Esophagus mucosa (tissue), 1 donor: ENCODE measurements at regions not wholly inside any gene's neighbourhood (a gene's known extent, or its start where the extent isn't known, plus 50 kb on each side); places are given as distances from the start of the nearest gene placed in this dataset.

Experiments
- ATAC-seq: fragments of 200-7000 bp; cut with Tn5 transposase; one replicate; pipeline ENCODE4 v1.9.1; 2020
- donor health status: DM: yes; HTN: yes; CAD: no.

- ATAC-seq = no peak
These were observed 134.1 kb upstream of the SLC10A2 start for GRCh38 chr13:103200118-103200885.

GRCh38 chr13:103199380-103200088 is 133.3 kb upstream of the SLC10A2 start:
- ATAC-seq = no peak

GRCh38 chr13:103196356-103196755 is 130.1 kb upstream of the SLC10A2 start:
- no peak for ATAC-seq

DNA sequence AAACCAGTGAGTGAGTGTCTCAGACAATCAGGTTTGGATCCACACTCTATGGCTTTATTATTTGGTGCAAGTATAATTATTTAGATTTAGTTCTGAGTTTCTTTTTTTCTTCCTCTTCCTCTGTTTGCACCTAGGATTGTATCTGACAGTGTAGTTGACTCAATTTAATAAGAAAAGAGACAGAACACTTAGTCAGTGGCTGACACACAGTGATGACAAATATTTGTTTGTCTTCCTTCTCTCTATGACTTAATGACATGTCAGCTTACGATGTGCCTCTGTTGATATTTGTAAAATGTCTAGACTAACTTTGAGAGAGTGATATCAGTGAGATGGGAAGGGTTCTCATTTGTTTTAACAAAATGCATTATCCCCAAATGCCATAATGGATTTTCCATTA is 129.5 kb upstream of the SLC10A2 start:
- ATAC-seq = peak; percentile 50

DNA sequence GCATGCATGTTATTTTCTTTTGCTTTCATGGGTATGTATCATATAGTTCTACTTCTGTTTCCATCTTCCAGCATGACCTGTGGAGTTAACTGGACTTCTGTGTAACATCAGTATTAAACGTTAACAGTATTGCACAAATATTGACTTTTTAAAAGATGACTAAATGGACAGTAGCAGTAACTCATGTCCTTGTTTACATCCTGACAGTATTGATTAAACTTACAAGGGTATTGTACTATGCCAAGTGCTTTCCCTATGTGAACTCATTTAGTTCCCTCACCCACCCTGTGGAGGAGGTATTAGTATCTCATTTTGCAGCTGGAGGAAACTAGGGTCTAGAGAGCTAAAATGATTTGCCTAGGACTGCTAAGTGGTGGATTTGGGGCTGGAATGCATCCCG is 128.7 kb upstream of the SLC10A2 start:
- ATAC-seq = no peak

DNA sequence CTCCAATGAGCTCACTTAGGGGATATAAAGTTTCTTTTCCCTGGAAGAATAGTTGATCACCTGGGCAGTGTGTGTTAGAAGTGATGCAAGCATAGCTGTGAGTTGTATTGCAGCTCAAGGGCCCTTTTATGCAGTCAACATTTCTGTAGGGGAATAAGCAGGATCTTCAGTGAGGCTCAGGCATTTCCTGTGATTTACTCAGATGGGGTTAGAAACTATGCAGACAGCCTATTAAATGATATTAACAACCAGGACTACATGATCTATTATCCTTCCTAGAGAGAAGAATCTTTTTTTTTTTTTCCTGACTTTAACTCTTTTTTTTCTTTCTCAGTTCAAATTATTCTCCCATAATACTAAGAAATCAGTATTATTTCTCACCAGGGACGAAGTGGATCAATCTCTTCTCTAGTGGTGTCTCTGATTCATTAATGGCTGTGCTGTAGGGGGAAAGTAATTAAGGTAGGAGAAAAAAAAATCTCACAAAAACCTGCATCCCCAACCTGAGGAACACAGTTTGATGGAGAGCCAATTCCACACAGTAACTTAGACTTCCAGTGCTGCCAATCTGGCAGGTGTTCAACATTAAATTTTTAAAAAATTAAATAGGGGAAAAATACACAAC is 126.4 kb upstream of the SLC10A2 start:
- no peak for ATAC-seq

DNA sequence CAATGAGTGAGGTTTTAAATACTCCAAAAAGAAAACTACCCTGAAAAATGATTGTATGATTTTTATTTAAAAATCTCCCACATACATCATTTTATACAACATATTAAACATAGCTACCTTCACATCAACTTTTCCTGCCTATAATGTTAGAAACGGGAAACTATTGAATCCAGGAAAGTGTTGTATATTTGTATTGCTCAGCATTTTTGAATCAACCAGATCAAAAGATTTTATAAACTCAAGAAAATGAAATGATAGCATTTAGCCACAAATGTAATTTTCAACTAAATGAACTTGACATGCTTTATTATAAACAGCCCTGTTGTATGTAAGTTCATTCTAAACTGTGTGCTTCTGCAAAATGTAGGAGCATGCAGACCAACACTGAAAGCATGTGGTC is 124.6 kb upstream of the SLC10A2 start:
- no peak for ATAC-seq

DNA sequence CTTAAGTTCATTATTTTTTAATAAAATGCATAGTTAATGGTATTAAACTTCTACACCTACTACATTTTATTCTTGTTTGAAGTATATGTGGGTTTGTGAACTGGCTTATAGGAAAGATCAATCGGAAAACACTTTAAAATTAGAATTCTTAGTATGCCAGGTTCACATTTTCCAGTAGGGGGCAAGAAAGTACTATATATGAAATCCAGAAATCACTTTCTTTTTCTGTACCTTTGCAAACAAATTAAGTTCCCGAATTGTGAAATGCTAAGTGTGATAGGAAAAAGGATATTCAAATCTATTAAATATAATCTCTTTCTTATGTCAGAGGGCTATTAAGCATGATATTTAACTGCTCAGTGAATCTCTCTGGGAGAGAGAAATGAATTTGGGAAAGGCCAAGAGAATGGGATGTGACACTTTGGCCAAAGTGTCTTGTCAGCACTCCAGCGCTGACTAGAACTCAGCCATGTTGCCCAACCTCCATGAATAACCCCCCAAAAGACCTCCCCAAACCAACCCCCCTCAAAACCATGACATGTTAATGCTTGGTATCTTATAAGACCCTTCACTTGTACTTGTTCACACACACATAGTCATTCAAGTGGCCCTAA is 122.6 kb upstream of the SLC10A2 start:
- ATAC-seq = no peak

GRCh38 chr13:103187721-103188156 is 121.5 kb upstream of the SLC10A2 start:
- no peak for ATAC-seq

DNA sequence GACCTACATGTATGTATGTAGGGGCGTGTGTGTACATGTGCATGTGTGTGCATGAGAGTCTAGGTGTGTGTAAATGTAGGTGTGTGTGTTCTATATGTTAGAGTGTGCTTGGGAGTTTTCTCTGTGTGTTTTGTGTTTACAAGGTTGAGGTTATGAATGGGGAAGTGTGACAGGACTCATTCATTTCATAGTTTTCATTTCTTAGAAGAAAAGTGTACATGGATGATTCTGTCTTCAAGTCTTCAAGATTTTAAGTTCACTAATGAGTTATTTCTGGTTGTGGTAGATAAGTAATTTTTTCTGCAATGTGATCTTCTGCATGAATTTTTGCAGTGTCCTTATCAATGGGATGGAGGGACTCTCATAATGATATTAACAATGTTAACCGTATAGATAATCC is 118.2 kb upstream of the SLC10A2 start:
- no peak for ATAC-seq

GRCh38 chr13:103178986-103179943 is 113.0 kb upstream of the SLC10A2 start:
- ATAC-seq = no peak

GRCh38 chr13:103174966-103175365 is 108.7 kb upstream of the SLC10A2 start:
- ATAC-seq = no peak

DNA sequence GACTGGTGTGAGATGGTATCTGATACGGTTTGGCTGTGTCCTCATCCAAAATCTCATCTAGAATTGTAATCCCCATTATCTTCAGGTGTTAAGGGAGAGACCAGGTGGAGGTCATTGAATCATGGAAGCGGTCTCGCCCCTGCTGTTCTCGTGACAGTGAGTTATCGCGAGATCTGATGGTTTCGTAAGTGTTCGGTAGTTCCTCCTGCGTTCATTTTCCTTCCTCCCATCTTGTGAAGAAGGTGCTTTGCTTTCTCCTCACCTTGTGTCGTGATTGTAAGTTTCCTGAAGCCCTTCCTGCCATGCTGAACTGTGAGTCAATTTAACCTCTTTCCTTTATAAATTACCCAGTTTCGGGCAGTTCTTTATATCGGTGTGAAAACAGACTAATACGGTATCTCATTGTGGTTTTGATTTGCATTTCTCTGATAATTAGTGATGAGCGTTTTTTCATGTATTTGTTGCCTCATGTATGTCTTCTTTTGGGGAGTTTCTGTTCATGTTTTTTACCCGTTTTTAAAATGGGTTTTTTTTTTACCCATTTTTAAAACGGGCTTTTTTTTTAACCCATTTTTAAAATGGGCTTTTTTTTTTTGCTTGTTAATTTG is 102.8 kb upstream of the SLC10A2 start:
- ATAC-seq = no peak

DNA sequence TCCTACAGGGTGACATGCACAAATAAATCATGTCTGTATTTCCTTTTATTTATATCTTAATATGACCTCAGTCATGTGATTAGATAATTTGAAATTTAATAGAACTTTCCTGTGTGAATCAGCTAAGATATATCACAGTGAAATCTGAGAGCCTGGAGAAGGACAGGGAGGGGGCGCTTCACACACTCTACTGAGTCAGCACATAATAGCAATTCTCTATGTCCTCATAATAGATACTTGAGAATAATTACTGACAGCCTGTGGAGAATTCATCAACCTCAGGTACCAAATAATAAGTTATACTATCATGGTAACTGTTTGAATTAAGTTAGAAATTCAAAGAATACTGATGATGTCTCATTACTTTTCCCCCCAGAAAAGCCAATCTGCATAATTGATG is 98.0 kb upstream of the SLC10A2 start:
- no peak for ATAC-seq

DNA sequence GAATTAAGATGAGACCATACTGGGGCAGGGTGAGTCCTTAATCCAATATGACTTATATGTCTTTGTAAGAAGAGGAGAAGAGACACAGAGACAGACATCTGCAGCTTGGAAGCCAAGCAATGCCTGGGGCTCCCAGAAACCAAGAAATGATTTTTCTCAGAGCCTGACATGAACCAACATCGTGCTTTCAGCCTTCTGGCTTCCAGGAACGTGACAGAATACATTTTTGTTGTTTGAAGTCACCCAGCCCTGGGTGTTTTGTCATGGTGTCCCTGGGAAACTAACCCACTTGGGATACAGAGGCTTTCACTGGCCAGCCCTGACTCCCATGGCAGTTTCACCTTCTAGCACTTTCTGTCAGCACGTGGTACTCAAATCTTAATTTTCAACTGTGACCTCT is 95.3 kb upstream of the SLC10A2 start:
- ATAC-seq = no peak

DNA sequence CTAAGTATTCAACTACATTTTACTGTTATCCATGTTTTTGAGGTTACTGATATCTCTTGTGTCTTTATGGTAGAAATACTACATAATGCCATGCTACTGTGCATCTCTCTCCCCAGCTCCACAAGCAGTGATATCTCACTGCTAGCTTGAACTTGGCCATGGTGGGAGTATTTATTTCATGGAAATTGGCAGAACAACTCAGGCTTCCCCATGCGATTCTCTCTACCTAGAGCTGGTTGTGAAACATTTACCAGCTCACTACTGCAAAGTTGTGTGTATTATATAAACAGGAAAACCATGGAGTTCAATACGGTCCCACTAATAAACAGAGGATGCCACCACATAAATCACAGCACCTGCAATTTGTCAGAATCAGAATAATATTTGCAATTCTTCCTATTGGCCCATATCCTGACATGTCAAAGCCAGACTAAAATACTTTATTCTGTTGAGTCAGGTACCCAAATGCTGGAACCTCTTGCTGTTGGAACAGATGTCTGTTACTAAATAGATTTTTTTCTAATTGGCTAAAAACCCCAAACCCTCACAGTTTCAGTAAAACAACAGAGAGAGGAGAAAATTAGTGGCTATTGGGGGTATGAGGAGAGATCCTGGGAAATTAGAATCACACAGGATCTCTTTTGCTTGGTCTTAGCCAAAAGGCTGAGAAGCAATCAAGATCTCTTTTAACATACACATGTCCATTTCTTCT is 91.4 kb upstream of the SLC10A2 start:
- ATAC-seq = no peak

GRCh38 chr13:103157016-103157415 is 90.8 kb upstream of the SLC10A2 start:
- peak; percentile 48 for ATAC-seq

- no peak for ATAC-seq
These were observed 90.3 kb upstream of the SLC10A2 start for GRCh38 chr13:103156346-103156998.

- ATAC-seq = no peak
These were observed 87.2 kb upstream of the SLC10A2 start for GRCh38 chr13:103153466-103153865.

DNA sequence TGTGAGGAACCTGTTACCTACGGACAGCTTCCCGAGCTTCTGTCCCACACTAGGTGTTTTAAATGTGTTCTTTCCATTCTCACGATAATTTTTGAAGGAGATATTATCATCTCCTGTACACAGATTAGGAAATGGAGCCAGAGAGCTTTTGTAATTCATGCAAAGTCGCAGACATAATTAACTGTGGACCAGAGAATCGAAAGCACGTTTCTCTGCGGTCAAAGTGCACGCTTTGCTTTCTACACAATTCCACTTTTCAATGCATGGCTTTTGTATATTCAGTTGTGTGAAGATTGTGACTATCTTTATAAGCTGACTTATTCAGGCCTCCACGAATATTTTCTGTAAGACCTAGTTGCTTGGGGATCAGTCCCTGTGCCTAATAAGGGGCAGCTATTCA is 81.7 kb upstream of the SLC10A2 start:
- no peak for ATAC-seq
